Hepatocyte (in vitro differentiated cells): ENCODE measurements at regions not wholly inside any gene's neighbourhood (a gene's known extent, or its start where the extent isn't known, plus 50 kb on each side); places are given as distances from the start of the nearest gene placed in this dataset.
A peak's percentile ranks its signal among the peaks of the same experiment; 100 is the strongest.

Source experiments
- DNase-seq: peaks from one replicate; pipeline ENCODE4 v3.0.0-alpha.2; 2016; ENCODE audit warnings: low spot score
- H2AFZ ChIP-seq: fragments of 200-600 bp; sonication (generic); 2 replicates; pipeline ENCODE4 v1.6.0; 2016; ENCODE audit warnings: antibody characterized with exemption, mild to moderate bottlenecking
- H3K27ac ChIP-seq: fragments of 200-600 bp; sonication (generic); 2 replicates; pipeline ENCODE4 v1.5.1; 2016; ENCODE audit warnings: mild to moderate bottlenecking
- H3K27me3 ChIP-seq: fragments of 200-600 bp; sonication (generic); 2 replicates; pipeline ENCODE4 v1.6.1; 2016
- H3K36me3 ChIP-seq: fragments of 200-600 bp; sonication (generic); replicated peaks from 2 replicates; pipeline ENCODE4 v1.5.1; 2016; ENCODE audit warnings: low read depth; ENCODE audit not compliant: insufficient read depth
- H3K4me1 ChIP-seq: fragments of 200-600 bp; sonication (generic); 2 replicates; pipeline ENCODE4 v1.5.1; 2016; ENCODE audit warnings: mild to moderate bottlenecking, moderate library complexity; ENCODE audit not compliant: insufficient read depth
- H3K4me2 ChIP-seq: fragments of 200-600 bp; sonication (generic); 2 replicates; pipeline ENCODE4 v1.6.0; 2016
- H3K4me3 ChIP-seq: fragments of 200-600 bp; sonication (generic); 2 replicates; pipeline ENCODE4 v1.5.1; 2016; ENCODE audit warnings: mild to moderate bottlenecking
- H3K79me2 ChIP-seq: fragments of 200-600 bp; sonication (generic); 2 replicates; pipeline ENCODE4 v1.6.0; 2017; ENCODE audit warnings: mild to moderate bottlenecking
- H3K9me2 ChIP-seq: fragments of 200-600 bp; sonication (generic); replicated peaks from 2 replicates; pipeline ENCODE4 v1.6.0; 2017; ENCODE audit warnings: mild to moderate bottlenecking; ENCODE audit not compliant: insufficient read depth
- H3K9me3 ChIP-seq: fragments of 200-600 bp; sonication (generic); 2 replicates; pipeline ENCODE4 v1.5.1; 2016; ENCODE audit warnings: low read depth, mild to moderate bottlenecking
- H4K20me1 ChIP-seq: fragments of 200-600 bp; sonication (generic); 2 replicates; pipeline ENCODE4 v1.6.0; 2016; ENCODE audit warnings: mild to moderate bottlenecking; ENCODE audit not compliant: insufficient read depth, poor library complexity, severe bottlenecking
- EZH2 ChIP-seq: fragments of 200-600 bp; sonication (generic); IDR thresholded peaks from 2 replicates; pipeline ENCODE4 v1.6.1; 2016; ENCODE audit warnings: antibody characterized with exemption, mild to moderate bottlenecking, borderline replicate concordance
- EZH2phosphoT487 ChIP-seq: fragments of 200-600 bp; sonication (generic); IDR thresholded peaks from one replicate; pipeline ENCODE4 v1.6.1; 2018; ENCODE audit warnings: antibody characterized with exemption, mild to moderate bottlenecking, low read depth, moderate library complexity; ENCODE audit not compliant: unreplicated experiment, severe bottlenecking
- WGBS: methylation state at CpG from one replicate; pipeline ENCODE4 v1.1.6; 2016; ENCODE audit warnings: low lambda C conversion rate; ENCODE audit errors: missing lambda C conversion rate; 5-methylcytosine and 5-hydroxymethylcytosine counted together
- TF ChIP-seq, protein P1 (sequence below): fragments of 200-600 bp; sonication (generic); IDR thresholded peaks from 2 replicates; pipeline ENCODE4 v1.5.1; 2016; ENCODE audit warnings: antibody characterized with exemption, mild to moderate bottlenecking; ENCODE audit not compliant: poor library complexity

GRCh38 chr6:10256113-10256690 lies 158.7 kb downstream of the TFAP2A start:
- WGBS: 94% methylated on average over 3 of the region's 3 CpGs
- no peak overlapping the region for H3K27ac ChIP-seq
- no peaks in the 10 kb centered on the region for H3K4me1 ChIP-seq
- H2AFZ ChIP-seq: no peak overlapping the region
- no peaks in the 10 kb centered on the region for H3K79me2 ChIP-seq
- H3K36me3 ChIP-seq: no peaks in the 10 kb centered on the region
- H3K4me3 ChIP-seq: no peak overlapping the region
- H3K4me2 ChIP-seq: no peak overlapping the region
- no peaks in the 10 kb centered on the region for H3K9me2 ChIP-seq
- no peaks in the 10 kb centered on the region for H3K27me3 ChIP-seq
- DNase-seq: no peak
- TF ChIP-seq EZH2: no peak
- TF ChIP-seq, protein P1, sequence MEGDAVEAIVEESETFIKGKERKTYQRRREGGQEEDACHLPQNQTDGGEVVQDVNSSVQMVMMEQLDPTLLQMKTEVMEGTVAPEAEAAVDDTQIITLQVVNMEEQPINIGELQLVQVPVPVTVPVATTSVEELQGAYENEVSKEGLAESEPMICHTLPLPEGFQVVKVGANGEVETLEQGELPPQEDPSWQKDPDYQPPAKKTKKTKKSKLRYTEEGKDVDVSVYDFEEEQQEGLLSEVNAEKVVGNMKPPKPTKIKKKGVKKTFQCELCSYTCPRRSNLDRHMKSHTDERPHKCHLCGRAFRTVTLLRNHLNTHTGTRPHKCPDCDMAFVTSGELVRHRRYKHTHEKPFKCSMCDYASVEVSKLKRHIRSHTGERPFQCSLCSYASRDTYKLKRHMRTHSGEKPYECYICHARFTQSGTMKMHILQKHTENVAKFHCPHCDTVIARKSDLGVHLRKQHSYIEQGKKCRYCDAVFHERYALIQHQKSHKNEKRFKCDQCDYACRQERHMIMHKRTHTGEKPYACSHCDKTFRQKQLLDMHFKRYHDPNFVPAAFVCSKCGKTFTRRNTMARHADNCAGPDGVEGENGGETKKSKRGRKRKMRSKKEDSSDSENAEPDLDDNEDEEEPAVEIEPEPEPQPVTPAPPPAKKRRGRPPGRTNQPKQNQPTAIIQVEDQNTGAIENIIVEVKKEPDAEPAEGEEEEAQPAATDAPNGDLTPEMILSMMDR: peak; percentile 23
- H3K9me3 ChIP-seq: no peaks in the 10 kb centered on the region
- H4K20me1 ChIP-seq: no peaks in the 10 kb centered on the region

DNA sequence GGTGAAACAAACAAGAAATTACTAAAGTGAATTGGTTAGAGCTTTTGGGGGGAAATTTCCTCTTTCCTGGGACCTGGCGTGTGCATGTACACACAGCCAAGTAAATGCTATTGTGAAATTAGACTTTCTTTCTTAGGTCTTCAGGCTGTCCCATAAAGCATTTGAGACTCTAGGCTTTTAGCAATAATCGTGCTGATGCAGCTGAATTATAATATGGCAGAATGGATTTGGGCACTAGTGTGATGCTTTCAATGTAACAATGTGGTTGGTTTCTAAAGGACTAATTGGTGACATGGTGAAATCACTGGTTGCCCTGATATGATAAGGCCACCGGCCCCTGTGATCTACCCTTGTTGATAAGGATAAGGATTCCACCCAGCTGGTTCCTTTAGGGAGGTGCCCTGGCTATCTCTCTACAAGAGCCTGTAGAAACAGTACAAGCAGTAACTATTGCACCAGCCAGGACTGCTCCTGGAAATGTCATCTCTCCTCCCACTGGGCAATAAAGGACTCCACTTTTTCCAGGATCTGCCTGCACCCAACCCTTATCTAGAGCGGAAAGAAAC lies 164.1 kb downstream of the TFAP2A start:
- no peaks in the 10 kb centered on the region for H3K27me3 ChIP-seq
- no peaks in the 10 kb centered on the region for H3K36me3 ChIP-seq
- H3K4me3 ChIP-seq: no peak overlapping the region
- no peaks in the 10 kb centered on the region for H4K20me1 ChIP-seq
- H3K27ac ChIP-seq: no peak overlapping the region
- H3K4me2 ChIP-seq: no peak overlapping the region
- H3K9me3 ChIP-seq: no peaks in the 10 kb centered on the region
- no peak for DNase-seq
- no peaks in the 10 kb centered on the region for H3K79me2 ChIP-seq
- no peak overlapping the region for H2AFZ ChIP-seq
- H3K9me2 ChIP-seq: no peaks in the 10 kb centered on the region
- WGBS: 65% methylated on average over 4 of the region's 4 CpGs
- TF ChIP-seq, protein P1: no peak
- no peak for TF ChIP-seq EZH2
- TF ChIP-seq EZH2phosphoT487: no peak
- no peaks in the 10 kb centered on the region for H3K4me1 ChIP-seq

- DNase-seq: no peak
- Histone ChIP-seq H3K4me3 (no peak overlapping the region), H4K20me1 (no peaks in the 10 kb centered on the region), H3K9me2 (no peaks in the 10 kb centered on the region), H3K4me1 (no peaks in the 10 kb centered on the region), H3K9me3 (no peaks in the 10 kb centered on the region), H3K79me2 (no peaks in the 10 kb centered on the region), H3K27ac (no peak overlapping the region), H3K4me2 (no peak overlapping the region), H3K36me3 (no peaks in the 10 kb centered on the region), H2AFZ (no peak overlapping the region), H3K27me3 (no peaks in the 10 kb centered on the region)
- 47% methylated on average over 7 of the region's 7 CpGs for WGBS
- no peak for TF ChIP-seq EZH2
- no peak for TF ChIP-seq EZH2phosphoT487
- TF ChIP-seq, protein P1: peak; percentile 2
Measured at GRCh38 chr6:10248378-10248843, 166.5 kb downstream of the TFAP2A start.
